HG02938 (cell line): ENCODE measurements at regions not wholly inside any gene's neighbourhood (a gene's known extent, or its start where the extent isn't known, plus 50 kb on each side); places are given as distances from the start of the nearest gene placed in this dataset.
"Not testable (repeated sequence)": the region's sequence is repeated elsewhere in the genome, so short reads cannot be mapped to it uniquely, and the experiment has no call there.

Source experiments
- ATAC-seq: cut with Tn5 transposase; IDR thresholded peaks from one replicate; pipeline ENCODE4 v1.9.1; 2021; ENCODE audit warnings: mild to moderate bottlenecking, moderate library complexity; ENCODE audit not compliant: unreplicated experiment

DNA sequence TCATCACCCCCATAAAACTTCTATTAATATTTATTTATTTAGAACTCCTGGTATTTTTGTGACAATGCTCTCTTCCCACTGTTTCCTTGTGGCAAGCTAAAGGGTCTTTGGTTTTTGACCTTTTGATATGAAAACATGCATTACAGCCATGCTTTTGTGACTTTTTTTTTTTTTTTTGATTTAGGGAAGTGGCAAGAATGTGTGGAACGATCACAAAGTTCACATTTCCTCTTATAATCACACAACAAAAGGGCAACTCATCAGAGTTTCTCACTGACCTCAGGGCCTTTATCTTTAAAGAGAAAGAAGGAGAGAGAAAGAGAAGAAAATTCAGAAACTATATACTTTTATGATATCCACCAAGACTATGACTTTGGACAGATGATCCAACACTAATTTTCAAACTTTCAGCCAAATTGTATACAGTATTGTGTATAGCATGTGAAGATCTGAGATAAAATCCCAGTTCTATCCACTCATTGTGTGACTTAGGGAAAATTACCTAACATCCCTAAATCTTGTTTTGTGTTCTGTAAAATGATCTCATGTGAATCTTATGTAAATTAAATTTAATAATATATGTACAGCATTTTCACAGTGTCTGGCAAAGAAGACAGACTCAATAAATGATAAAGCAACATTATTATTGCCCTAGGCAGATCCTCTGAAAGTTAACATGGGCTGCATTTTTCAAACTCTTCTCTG lies 106.8 kb upstream of the MARCKS start:
- ATAC-seq, result no peak

GRCh38 chr6:113754291-113754690 lies 102.9 kb upstream of the MARCKS start:
- no peak for ATAC-seq

GRCh38 chr6:113755449-113756289 lies 101.5 kb upstream of the MARCKS start:
- ATAC-seq, result peak; percentile 77

DNA sequence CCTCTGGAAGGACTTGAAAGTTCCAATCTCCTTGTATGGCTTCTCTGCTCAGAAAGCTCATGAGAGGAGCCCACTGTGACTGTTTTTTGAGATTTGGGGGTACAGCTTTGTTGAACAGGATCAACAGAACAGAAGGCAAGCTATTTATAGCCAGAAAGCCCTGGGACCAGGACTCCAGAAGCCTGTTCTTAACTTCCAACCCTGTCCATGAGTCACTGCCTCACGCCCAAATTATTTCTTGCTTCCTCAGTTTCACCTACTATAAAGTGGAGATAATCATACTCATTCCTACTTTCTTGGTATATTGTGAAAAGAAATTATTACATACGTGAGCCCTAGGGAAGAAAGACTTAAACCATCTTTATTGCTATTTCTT lies 100.9 kb upstream of the MARCKS start:
- ATAC-seq, result no peak

GRCh38 chr6:113758214-113758613 lies 98.9 kb upstream of the MARCKS start:
- ATAC-seq, result no peak

GRCh38 chr6:113758826-113759574 lies 98.1 kb upstream of the MARCKS start:
- ATAC-seq, result no peak

- no peak for ATAC-seq
Measured at GRCh38 chr6:113762641-113763040, 94.5 kb upstream of the MARCKS start.

GRCh38 chr6:113763311-113763766 lies 93.8 kb upstream of the MARCKS start:
- no peak for ATAC-seq

DNA sequence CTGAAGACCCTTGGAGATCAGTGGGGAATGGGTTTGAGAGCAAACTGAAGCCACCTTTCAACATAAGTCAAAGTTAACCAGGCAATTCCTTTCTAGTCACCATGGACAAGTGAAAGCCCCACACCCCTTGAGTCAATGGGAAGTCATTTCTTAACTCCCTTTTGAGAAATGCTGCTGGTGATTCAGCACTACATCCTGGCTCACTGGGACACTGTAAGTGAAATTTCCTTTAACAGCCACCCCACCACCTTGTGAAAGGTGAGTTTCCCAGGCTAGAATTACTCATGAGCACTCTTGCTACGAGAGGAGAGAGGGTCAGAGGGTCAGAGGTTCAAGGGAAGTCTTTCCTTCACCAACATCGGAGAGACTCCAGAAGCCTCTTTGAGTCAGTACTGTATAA lies 93.3 kb upstream of the MARCKS start:
- peak; percentile 54 for ATAC-seq

- no peak for ATAC-seq
Measured at GRCh38 chr6:113765909-113766308, 91.2 kb upstream of the MARCKS start.

GRCh38 chr6:113767985-113768384 lies 89.2 kb upstream of the MARCKS start:
- no peak for ATAC-seq

GRCh38 chr6:113772961-113773360 lies 84.2 kb upstream of the MARCKS start:
- no peak for ATAC-seq

- ATAC-seq, result no peak
Measured at GRCh38 chr6:113774127-113774825, 82.9 kb upstream of the MARCKS start.

- no peak for ATAC-seq
Measured at GRCh38 chr6:113776998-113777397, 80.1 kb upstream of the MARCKS start.

DNA sequence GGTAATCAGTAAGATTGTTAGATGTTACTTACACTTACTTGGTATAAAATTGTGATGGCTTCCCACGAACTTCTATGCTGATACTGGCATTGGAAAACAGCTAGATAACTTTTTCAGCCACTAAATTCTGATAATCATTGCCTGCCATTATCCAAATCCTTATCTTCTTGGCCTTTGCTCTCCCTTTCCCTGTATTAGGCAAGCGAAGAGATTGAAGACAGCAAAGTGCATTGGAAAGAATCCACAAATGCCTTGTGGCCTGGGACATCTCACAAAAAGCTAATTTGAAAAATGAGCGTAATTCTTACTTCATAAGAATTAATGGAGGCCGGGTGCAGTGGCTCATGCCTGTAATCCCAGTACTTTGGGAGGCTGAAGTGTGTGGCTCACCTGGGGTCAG lies 79.5 kb upstream of the MARCKS start:
- ATAC-seq, result no peak

DNA sequence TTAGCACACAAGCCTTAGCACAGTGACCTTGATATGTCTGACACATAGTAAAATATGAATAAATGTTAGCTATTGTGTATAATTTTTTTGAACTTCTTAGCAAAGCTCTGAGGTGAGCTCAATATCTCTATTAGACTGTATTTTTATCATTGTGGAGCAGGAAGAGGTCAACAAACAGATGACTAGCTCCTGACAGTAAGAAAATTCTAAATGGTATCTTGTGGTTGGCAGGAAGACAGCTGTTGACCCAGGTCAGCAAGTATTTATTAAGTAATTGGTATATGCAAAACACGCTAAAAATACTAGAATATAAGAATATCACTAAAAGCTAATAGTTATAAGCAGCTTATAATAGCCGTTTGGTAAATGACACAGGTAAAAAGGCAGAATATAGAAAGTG lies 77.5 kb upstream of the MARCKS start:
- no peak for ATAC-seq

DNA sequence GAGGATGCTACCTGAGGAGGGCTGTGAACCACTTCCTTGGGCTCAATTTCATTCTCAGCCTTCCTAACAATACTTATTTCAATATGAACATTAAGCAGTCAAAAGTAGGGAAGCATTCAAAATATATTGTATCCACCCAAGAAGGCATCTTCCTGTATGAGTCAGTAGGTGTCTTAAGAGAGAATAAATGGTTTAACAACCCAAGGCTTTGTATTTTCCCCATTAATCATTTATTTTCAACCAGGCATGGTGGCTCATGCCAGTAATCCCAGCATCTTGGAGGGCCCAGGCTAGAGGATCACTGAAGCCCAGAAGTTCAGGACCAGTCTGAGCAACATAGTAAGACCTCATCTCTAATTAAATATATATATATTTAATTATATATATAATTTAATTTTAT lies 74.5 kb upstream of the MARCKS start:
- ATAC-seq, result no peak

GRCh38 chr6:113786168-113786567 lies 71.0 kb upstream of the MARCKS start:
- no peak for ATAC-seq

DNA sequence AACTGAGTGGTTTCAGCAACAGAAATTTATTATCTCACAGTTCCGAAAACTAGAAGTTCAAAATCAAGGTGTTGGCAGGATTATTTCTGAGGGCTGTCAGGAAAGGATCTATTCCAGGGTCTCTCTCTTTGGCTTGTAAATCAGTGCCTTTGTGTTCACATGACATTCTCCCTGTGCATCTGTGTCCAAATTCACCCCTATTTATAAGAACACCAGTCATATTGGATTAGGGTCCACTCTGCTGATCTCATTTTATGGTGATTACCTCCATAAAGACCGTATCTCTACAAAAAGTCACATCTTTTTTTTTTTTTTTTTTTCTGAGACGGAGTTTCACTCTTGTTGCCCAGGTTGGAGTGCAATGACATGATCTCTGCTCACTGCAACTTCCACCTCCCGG lies 68.6 kb upstream of the MARCKS start:
- ATAC-seq, result no peak

DNA sequence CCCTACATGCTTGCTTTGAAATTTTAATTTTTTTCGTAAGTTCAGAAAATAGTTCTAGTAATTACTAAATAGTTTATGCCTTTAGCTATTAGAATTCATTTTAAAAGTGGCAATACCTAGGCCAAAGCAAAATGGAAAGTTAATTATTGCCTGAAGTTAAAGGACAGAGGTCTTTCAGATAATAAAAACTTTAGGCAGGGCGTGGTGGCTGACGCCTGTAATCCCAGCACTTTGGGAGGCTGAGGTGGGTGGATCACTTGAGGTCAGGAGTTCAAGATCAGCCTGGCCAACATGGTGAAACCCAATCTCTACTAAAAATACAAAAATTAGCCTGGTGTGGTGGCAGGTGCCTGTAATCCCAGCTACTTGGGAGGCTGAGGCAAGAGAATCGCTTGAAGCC lies 65.9 kb upstream of the MARCKS start:
- ATAC-seq, result not testable (repeated sequence)

DNA sequence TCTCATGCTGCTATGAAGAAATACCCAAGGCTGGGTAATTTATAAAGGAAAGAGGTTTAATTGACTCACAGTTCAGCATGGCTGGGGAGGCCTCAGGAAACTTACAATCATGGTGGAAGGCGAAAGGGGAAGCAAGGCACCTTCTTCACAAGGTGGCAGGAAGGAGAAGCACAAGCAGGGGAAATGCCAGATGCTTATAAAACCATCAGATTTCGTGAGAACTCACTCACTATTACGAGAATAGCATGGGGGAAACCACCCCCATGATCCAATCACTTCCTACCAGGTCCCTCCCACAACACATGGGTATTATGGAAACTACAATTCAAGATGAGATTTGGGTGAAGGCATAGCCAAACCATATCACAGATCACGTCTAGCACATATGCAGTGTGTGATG lies 61.8 kb upstream of the MARCKS start:
- not testable (repeated sequence) for ATAC-seq
